ENCODE measurements at regions not wholly inside any gene's neighbourhood (a gene's known extent, or its start where the extent isn't known, plus 50 kb on each side); places are given as distances from the start of the nearest gene placed in this dataset.
"Not testable (repeated sequence)": the region's sequence is repeated elsewhere in the genome, so short reads cannot be mapped to it uniquely, and the experiment has no call there.

- no peak for DNase-seq (ENCODE audit: insufficient read length)
- no peak for FAIRE-seq
- TF ChIP-seq POLR2A (IDR thresholded peaks at IDR 0.05; ENCODE audit: low read depth, low read length) (no peak), TAF1 (IDR thresholded peaks at IDR 0.05; ENCODE audit: borderline replicate concordance, low read depth, low read length) (no peak), POLR2AphosphoS5 (IDR thresholded peaks at IDR 0.05; ENCODE audit: low read depth, low read length) (no peak)
These were observed 82.2 kb upstream of the SEMA3E start for GRCh38 chr7:83731154-83731553.

GRCh38 chr7:83716923-83717322, 68.0 kb upstream of the SEMA3E start:
- FAIRE-seq; DNase-seq (ENCODE audit: insufficient read length): not testable (repeated sequence)

GRCh38 chr7:83708531-83708930, 59.6 kb upstream of the SEMA3E start:
- TF ChIP-seq POLR2A (IDR thresholded peaks at IDR 0.05; ENCODE audit: low read depth, low read length) (no peak), TAF1 (IDR thresholded peaks at IDR 0.05; ENCODE audit: borderline replicate concordance, low read depth, low read length) (no peak), POLR2AphosphoS5 (IDR thresholded peaks at IDR 0.05; ENCODE audit: low read depth, low read length) (no peak)
- FAIRE-seq: no peak
- DNase-seq (ENCODE audit: insufficient read length): no peak

- FAIRE-seq (no peak), DNase-seq (ENCODE audit: insufficient read length) (no peak)
- no peak for TF ChIP-seq POLR2AphosphoS5 (IDR thresholded peaks at IDR 0.05; ENCODE audit: low read depth, low read length)
- no peak for TF ChIP-seq POLR2A (IDR thresholded peaks at IDR 0.05; ENCODE audit: low read depth, low read length)
- TF ChIP-seq TAF1 (IDR thresholded peaks at IDR 0.05; ENCODE audit: borderline replicate concordance, low read depth, low read length): no peak
These were observed 55.6 kb upstream of the SEMA3E start for GRCh38 chr7:83704564-83704963.

GRCh38 chr7:83702446-83702845, 53.5 kb upstream of the SEMA3E start:
- TF ChIP-seq TAF1 (IDR thresholded peaks at IDR 0.05; ENCODE audit: borderline replicate concordance, low read depth, low read length) (no peak), POLR2A (IDR thresholded peaks at IDR 0.05; ENCODE audit: low read depth, low read length) (no peak), POLR2AphosphoS5 (IDR thresholded peaks at IDR 0.05; ENCODE audit: low read depth, low read length) (no peak)
- DNase-seq (ENCODE audit: insufficient read length) (no peak), FAIRE-seq (no peak)

GRCh38 chr7:83701736-83702135, 52.8 kb upstream of the SEMA3E start:
- TF ChIP-seq POLR2AphosphoS5 (IDR thresholded peaks at IDR 0.05; ENCODE audit: low read depth, low read length) (no peak), POLR2A (IDR thresholded peaks at IDR 0.05; ENCODE audit: low read depth, low read length) (no peak), TAF1 (IDR thresholded peaks at IDR 0.05; ENCODE audit: borderline replicate concordance, low read depth, low read length) (no peak)
- FAIRE-seq (no peak), DNase-seq (ENCODE audit: insufficient read length) (no peak)

Measured in GM12892 (cell line).